Limb (tissue), 2 donors: ENCODE measurements at regions not wholly inside any gene's neighbourhood (a gene's known extent, or its start where the extent isn't known, plus 50 kb on each side); places are given as distances from the start of the nearest gene placed in this dataset.
"Not testable (repeated sequence)": the region's sequence is repeated elsewhere in the genome, so short reads cannot be mapped to it uniquely, and the experiment has no call there.

ENCODE experiments used
- DNase-seq, 2 donors: peaks; one replicate each; pipeline ENCODE4 v3.0.0-alpha.2; 2016; ENCODE audit errors: extremely low spot score in 2 of 2

DNA sequence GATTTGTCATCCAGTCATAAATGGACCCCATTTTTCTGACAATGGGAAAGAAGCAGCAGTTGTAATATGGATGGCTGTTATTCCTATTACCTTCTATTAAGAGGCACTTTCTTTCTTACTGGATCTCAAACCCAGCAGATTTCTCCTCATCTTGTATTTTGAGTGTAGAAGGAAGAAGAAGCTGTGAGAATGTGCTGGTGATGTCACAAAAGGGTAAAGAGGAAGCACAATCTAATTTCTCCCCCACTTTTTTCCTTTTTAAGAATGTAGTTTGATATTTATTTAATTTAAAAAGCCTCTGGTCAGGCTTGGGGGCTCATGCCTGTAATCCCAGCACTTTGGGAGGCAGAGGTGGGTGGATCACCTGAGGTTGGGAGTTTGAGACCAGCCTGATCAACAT is 100.0 kb upstream of the JARID2 start:
- no peak for DNase-seq

- DNase-seq: no peak
Observed at GRCh38 chr6:15147827-15148226, 98.0 kb upstream of the JARID2 start.

DNA sequence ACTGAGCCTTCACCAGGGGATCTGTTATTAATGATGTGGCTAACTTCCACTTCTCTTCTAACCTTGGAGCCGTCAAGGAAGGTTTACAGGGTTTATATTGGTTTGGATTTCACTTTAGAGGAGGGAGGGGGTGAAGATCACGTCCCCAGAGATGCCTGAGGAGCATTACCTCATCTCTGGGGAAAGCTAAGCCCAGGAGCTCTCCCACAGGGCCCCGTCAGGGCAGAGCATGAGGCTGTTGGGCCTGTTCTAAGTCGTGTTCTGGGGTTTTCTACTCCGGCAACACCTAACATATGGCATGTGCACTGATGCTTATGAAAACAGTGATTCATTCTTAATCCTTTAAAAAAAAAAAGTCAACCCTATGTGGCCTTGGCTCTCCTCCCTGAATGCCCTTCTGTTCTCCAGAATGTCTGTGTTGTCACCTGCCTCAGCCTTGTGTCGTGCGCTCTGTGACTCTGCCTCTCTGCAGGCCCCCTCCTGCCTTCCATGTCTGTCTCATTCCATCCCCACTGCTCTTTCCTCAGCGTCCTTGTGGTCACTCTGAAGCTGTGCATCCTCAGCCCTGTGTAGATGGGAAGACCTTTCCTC is 97.4 kb upstream of the JARID2 start:
- DNase-seq: no peak

DNA sequence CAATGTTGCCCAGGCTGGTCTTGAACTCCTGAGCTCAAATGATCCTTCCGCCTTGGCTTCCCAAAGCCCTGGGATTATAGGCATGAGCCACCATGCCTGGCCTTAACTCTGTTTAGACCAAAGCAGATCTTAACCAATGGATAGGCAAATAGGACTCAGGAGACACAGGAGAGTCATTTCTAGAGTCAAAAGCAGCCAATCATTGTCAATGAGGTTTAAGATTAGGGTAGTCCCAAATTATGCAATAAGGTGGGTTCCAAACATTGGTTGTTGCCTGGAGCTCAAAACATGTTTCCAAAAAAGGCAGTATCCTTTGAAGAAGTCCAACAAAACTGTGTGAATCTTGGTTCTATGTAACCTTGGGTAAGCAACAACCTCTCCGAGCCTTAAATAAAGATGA is 95.7 kb upstream of the JARID2 start:
- no peak for DNase-seq

- DNase-seq: no peak
Observed at GRCh38 chr6:15152700-15153099, 93.2 kb upstream of the JARID2 start.

DNA sequence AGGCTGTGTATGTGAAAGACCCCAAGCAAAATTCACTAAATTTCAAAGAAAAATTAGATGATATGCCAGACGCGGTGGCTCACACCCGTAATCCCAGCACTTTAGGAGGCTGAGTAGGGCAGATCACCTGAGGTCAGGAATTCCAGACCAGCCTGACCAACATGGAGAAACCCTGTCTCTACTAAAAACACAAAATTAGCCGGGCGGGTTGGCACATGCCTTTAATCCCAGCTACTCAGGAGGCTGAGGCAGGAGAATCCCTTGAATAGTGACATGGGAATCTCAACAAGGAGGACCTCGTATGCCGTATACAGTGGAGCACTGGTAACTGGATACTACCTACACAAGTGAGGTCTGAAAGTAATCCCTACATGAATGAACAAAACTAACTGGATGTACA is 92.7 kb upstream of the JARID2 start:
- DNase-seq: no peak

DNA sequence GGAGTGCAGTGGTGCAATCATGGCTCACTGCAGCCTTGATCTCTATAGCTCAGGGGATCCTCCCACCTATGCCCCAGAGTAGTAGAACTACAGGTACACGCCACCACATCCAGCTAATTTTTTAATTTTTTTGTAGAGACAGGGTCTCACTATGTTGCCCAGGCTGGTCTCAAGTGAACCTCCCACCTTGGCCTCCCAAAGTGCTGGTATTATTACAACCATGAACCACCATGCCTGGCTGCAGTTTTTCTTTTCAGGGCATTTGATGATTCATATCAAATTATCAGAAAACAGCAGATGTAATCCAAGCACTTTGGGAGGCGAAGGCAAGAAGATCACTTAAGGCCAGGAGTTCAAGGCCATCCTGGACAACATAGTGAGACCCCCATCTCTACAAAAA is 88.4 kb upstream of the JARID2 start:
- DNase-seq: no peak

DNA sequence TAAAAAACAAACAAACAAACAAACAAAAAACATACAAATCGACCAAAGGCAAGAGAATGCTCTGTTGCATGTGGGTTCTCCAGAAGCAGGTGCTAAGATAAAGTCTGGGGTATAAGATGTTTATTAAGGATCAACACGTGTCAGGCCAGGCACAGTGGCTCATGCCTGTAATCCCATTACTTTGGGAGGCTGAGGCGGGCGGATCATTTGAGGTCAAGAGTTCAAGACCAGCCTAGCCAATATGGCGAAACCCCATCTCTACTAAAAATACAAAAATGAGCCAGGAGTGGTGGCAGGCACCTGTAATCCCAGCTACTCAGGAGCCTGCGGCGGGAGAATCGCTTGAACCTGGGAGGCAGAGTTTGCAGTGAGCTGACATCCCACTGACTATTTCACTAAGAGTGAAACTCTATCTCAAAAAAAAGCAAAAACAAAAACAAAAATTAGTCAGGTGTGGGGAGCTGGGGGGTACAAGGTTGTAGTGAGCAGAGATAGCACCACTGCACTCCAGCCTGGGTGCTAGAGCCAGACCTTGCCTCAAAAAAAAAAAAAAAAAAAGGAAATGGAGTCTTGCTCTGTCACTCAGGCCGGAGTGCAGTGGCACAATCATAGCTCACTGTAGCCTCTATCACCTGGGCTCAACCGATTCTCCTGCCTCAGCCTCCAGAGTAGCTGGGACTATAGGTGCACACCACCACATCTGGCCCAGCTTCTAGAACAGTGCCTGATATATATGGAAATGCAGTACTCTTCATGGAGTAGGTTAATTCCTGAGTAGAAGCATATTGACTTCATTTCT is 86.8 kb upstream of the JARID2 start:
- no peak for DNase-seq

- DNase-seq: no peak
Observed at GRCh38 chr6:15160812-15161211, 85.1 kb upstream of the JARID2 start.

DNA sequence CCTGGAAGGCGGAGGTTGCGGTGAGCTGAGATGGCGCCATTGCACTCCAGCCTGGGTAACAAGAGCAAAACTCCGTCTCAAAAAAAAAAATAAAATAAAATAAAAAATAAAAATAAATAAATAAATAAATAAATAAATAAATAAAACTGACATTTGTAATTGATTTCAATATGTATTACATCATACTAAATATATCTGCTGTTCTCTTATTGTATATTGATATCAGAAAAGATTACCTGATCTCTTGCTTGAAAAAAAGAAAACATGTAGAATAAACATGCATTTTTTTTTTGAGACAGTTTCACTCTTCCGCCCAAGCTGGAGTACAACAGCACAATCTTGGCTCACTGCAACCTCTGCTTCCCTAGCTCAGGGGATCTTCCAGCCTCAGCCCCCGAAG is 81.0 kb upstream of the JARID2 start:
- not testable (repeated sequence) for DNase-seq

DNA sequence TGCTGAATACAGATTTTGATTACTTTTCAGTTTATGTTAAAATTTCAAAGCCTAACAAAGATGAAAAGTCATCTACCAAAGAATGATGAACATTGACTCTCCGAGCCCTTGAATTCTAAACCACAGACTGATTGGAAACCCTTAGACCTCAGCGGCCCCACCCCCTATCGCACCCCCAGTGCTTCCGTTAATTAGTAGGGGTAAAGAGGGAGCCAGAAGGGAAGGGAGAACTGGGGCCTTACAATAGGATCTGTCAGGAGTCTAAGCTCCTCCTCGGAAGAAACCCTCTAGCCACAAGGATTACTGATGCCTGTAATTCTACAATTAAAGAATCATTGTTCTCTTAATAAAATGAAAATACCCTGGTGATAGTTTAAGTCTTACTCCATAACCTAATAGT is 79.7 kb upstream of the JARID2 start:
- no peak for DNase-seq

DNA sequence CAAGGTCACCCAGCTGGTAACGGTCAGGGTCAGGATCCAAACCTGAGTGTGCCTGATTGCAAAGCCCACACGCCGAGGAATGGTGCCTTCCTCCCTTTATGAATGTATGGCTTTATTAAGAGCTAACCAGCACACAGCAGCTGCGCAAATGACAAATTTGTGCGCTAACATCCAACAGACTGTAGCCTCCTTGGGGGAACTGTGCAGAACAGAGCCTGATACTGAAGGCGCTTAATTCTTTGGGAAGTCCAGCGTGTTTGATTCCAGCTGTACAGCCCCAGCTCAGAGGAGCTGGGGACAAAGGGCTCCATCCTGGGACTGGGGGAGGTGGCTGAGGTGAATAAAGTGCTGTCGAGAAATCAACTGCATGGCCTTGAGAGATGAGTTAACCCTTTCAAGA is 75.7 kb upstream of the JARID2 start:
- no peak for DNase-seq

DNA sequence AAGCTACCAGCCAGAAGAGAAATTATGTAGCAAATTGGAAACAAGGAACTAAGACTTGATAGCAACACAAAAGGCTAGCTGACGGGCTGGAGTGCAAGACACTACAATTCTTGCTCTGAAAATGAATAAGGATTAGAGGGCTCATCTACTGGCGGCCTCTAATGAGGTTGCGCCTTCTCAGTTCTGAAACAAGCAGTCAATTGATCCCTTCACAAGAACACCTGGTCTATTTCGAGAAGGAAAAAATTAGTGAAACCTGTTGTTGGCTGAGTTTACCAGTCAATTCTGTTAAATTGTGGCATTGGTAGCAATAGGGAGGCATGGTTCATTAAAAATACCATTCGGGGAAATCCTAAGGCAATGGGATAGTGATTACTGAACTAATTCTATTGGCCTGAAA is 74.8 kb upstream of the JARID2 start:
- no peak for DNase-seq

GRCh38 chr6:15176816-15177370 is 69.0 kb upstream of the JARID2 start:
- no peak for DNase-seq

DNA sequence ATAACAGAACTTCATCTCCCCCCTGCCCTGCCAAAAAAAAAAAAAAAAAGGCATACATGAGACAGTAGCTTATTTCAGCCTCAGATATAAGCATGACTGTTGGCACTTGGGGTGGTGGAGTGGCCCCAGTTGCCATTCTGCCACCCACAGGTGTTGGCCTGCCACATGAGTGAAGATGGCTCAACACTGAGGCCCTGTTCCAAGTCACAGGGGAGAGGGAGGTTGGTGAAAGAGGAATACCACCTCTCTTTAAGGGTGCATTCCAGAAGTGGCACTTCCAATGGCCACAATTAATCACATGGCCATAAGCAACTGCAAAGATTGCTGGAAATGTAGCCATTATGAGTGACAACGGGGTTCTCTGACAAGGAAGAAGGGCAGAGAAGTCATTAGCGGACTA is 61.9 kb upstream of the JARID2 start:
- DNase-seq: no peak

DNA sequence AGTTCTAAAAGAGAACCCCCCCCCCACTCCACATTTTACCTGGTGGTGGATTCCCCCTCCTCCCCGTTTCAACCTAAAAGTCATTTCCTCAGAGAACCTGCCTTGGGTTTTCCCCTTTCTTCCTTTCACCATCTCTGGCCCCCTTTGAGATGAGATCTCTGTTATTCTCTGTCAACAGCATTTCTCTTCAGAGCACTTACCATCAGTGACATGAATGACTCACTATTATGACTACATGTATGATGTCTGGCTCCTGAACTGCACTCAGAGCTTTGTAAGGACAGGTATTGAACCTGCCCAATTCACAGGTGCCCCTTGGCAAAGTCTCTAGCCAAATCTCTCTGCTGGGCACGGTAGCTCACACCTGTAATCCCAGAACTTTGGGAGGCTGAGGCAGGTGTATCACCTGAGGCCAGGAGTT is 61.4 kb upstream of the JARID2 start:
- no peak for DNase-seq

- not testable (repeated sequence) for DNase-seq
Observed at GRCh38 chr6:15185111-15185510, 60.8 kb upstream of the JARID2 start.

GRCh38 chr6:15193451-15193850 is 52.4 kb upstream of the JARID2 start:
- DNase-seq: not testable (repeated sequence)

DNA sequence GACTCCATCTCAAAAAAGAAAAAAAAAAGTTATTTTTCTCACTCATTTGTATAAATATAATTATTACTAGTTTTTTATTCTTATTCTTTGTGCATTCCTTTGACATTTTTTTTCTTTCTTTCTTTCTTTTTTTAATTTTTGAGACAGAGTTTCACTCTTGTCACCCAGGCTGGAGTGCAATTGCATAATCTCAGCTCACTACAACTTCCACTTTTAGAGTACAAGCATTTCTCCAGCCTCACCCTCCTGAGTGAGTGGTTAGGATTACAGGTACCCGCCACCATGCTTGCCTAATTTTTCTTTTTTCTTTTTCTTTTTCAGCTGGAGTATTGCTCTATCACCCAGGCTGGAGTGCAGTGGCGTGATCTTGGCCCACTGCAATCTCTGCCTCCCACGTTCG is 51.4 kb upstream of the JARID2 start:
- no peak for DNase-seq
